ENCODE measurements at regions not wholly inside any gene's neighbourhood (a gene's known extent, or its start where the extent isn't known, plus 50 kb on each side); places are given as distances from the start of the nearest gene placed in this dataset.

- TF ChIP-seq RFXAP (CRISPR knock-in tag; IDR thresholded peaks at IDR 0.05; ENCODE audit: borderline replicate concordance) = no peak
- no peak for TF ChIP-seq PAX8 (CRISPR knock-in tag; IDR thresholded peaks at IDR 0.05; ENCODE audit: borderline replicate concordance)
- TF ChIP-seq ZNF678 (CRISPR knock-in tag; IDR thresholded peaks at IDR 0.05) = no peak
- TF ChIP-seq, protein P1, sequence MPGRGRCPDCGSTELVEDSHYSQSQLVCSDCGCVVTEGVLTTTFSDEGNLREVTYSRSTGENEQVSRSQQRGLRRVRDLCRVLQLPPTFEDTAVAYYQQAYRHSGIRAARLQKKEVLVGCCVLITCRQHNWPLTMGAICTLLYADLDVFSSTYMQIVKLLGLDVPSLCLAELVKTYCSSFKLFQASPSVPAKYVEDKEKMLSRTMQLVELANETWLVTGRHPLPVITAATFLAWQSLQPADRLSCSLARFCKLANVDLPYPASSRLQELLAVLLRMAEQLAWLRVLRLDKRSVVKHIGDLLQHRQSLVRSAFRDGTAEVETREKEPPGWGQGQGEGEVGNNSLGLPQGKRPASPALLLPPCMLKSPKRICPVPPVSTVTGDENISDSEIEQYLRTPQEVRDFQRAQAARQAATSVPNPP (CRISPR knock-in tag; IDR thresholded peaks at IDR 0.05) = no peak
- TF ChIP-seq ZNF530 (CRISPR knock-in tag; IDR thresholded peaks at IDR 0.05; ENCODE audit: low read depth) = no peak
- TF ChIP-seq SOX6 (IDR thresholded peaks at IDR 0.05) = no peak
- no peak for TF ChIP-seq SOX6 (CRISPR knock-in tag; IDR thresholded peaks at IDR 0.05)
- no peak for TF ChIP-seq ZFX (CRISPR knock-in tag; IDR thresholded peaks at IDR 0.05; ENCODE audit: low read depth)
- TF ChIP-seq ZNF24 (IDR thresholded peaks at IDR 0.05) = no peak
- TF ChIP-seq CTCF (CRISPR knock-in tag; IDR thresholded peaks at IDR 0.05) = no peak
- TF ChIP-seq SETDB1 (CRISPR knock-in tag; IDR thresholded peaks at IDR 0.05; ENCODE audit: borderline replicate concordance) = no peak
- no peak for TF ChIP-seq ZNF331 (CRISPR knock-in tag; IDR thresholded peaks at IDR 0.05)
- no peak for TF ChIP-seq NFIC (IDR thresholded peaks at IDR 0.05; ENCODE audit: low read length)
Observed at GRCh38 chr13:62846302-62846701, 1430.7 kb upstream of the PCDH20 start.
